ENCODE measurements at regions not wholly inside any gene's neighbourhood (a gene's known extent, or its start where the extent isn't known, plus 50 kb on each side); places are given as distances from the start of the nearest gene placed in this dataset.
"Not testable (repeated sequence)": the region's sequence is repeated elsewhere in the genome, so short reads cannot be mapped to it uniquely, and the experiment has no call there.

DNA sequence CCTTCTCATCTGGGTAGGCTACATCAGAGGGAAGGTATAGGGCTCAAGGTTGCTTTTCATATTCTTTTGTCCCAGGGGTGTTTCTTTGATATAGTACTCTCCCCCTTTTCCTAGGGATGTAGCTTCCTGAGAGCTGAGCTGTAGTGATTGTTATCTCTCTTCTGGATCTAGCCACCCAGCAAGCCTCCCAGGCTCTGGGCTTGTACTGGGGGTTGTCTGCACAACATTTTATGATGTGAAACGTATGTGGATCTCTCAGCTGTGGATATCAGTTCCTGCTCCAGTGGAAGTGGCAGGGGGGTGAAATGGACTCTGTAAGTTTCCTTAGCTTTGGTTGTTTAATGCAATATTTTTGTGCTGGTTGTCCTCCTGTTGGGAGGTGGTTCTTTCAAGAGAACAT, 437.3 kb upstream of the SYNCRIP start:
- no peak overlapping the region for H3K9ac ChIP-seq (ENCODE audit: extremely low read depth, low read length, poor library complexity, severe bottlenecking)
- H3K36me3 Mint-ChIP-seq (ENCODE audit: low read depth): no peaks in the 10 kb centered on the region
- DNase-seq: no peak
- no peak overlapping the region for H3K27ac ChIP-seq (ENCODE audit: low read depth, low read length)
- no peak overlapping the region for H3K4me3 Mint-ChIP-seq
- no peaks in the 10 kb centered on the region for H3K4me1 ChIP-seq (ENCODE audit: control insufficient read depth, insufficient read depth, low read length)
- H3K27me3 Mint-ChIP-seq (ENCODE audit: insufficient read depth): peaks cover 1% of the 10 kb centered on the region
- TF ChIP-seq CTCF (conservative IDR thresholded peaks at IDR 0.05): no peak
- no peaks in the 10 kb centered on the region for H3K27me3 ChIP-seq (ENCODE audit: control insufficient read depth, insufficient read depth, low read length, poor library complexity, severe bottlenecking)
- WGBS, 2 experiments (ENCODE audit: insufficient coverage in 1 of 2, insufficient read length in 1 of 2): 81% methylated on average over 1 of the region's 1 CpG; no CpG with 5 or more reads in 1 of the 2 experiments
- H3K4me3 ChIP-seq (ENCODE audit: low read length): peak overlapping the region; percentile 50
- peaks cover 43% of the 10 kb centered on the region for H3K9me3 ChIP-seq (ENCODE audit: control insufficient read depth, low read length)
- H3K36me3 ChIP-seq (ENCODE audit: control insufficient read depth, insufficient read depth, low read length): no peaks in the 10 kb centered on the region
- peaks cover 27% of the 10 kb centered on the region for H3K9me3 Mint-ChIP-seq
- H3K27ac Mint-ChIP-seq: no peak overlapping the region
- peaks cover 2% of the 10 kb centered on the region for H3K4me1 Mint-ChIP-seq

DNA sequence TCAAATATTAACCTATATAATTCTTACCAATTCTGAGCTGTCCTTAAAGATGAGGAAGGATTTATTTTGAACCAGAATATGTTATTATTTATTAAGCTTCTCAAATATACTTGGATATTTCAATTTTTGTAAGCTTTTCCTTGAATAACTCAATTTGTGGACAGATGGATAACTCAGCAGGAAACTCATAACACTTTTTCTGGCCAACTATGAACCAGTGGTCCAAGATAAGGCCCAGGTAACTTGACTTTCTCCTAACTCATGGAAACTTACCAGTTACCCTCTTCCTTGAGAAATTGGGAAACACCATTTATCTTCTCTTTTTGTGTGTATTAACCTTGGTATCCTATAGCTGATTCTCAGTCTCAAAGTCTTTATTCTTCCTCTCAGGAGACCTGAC, 427.5 kb upstream of the SYNCRIP start:
- H3K9me3 Mint-ChIP-seq: no peaks in the 10 kb centered on the region
- H3K27ac ChIP-seq (ENCODE audit: low read depth, low read length): no peak overlapping the region
- DNase-seq: no peak
- no peak overlapping the region for H3K27ac Mint-ChIP-seq
- no peaks in the 10 kb centered on the region for H3K36me3 ChIP-seq (ENCODE audit: control insufficient read depth, insufficient read depth, low read length)
- H3K27me3 ChIP-seq (ENCODE audit: control insufficient read depth, insufficient read depth, low read length, poor library complexity, severe bottlenecking): no peaks in the 10 kb centered on the region
- no peaks in the 10 kb centered on the region for H3K4me1 Mint-ChIP-seq
- H3K4me3 ChIP-seq (ENCODE audit: low read length): no peak overlapping the region
- H3K27me3 Mint-ChIP-seq (ENCODE audit: insufficient read depth): no peaks in the 10 kb centered on the region
- H3K9ac ChIP-seq (ENCODE audit: extremely low read depth, low read length, poor library complexity, severe bottlenecking): no peak overlapping the region
- H3K9me3 ChIP-seq (ENCODE audit: control insufficient read depth, low read length): no peaks in the 10 kb centered on the region
- no peaks in the 10 kb centered on the region for H3K36me3 Mint-ChIP-seq (ENCODE audit: low read depth)
- no peak for TF ChIP-seq CTCF (conservative IDR thresholded peaks at IDR 0.05)
- no peak overlapping the region for H3K4me3 Mint-ChIP-seq
- no peaks in the 10 kb centered on the region for H3K4me1 ChIP-seq (ENCODE audit: control insufficient read depth, insufficient read depth, low read length)

- H3K4me1 Mint-ChIP-seq; H3K4me3 ChIP-seq (ENCODE audit: low read length); H3K36me3 Mint-ChIP-seq (ENCODE audit: low read depth); H3K27me3 Mint-ChIP-seq (ENCODE audit: insufficient read depth); H3K27ac ChIP-seq (ENCODE audit: low read depth, low read length); H3K4me3 Mint-ChIP-seq; H3K27ac Mint-ChIP-seq; H3K9me3 Mint-ChIP-seq; H3K4me1 ChIP-seq (ENCODE audit: control insufficient read depth, insufficient read depth, low read length); H3K9me3 ChIP-seq (ENCODE audit: control insufficient read depth, low read length); H3K9ac ChIP-seq (ENCODE audit: extremely low read depth, low read length, poor library complexity, severe bottlenecking); H3K36me3 ChIP-seq (ENCODE audit: control insufficient read depth, insufficient read depth, low read length); H3K27me3 ChIP-seq (ENCODE audit: control insufficient read depth, insufficient read depth, low read length, poor library complexity, severe bottlenecking): not testable (repeated sequence)
- peak; percentile 37 for DNase-seq
- WGBS, 2 experiments (ENCODE audit: insufficient coverage in 1 of 2, insufficient read length in 1 of 2): 87 to 93% methylated on average over 3 of the region's 3 CpGs
These were observed 422.3 kb upstream of the SYNCRIP start for GRCh38 chr6:86065002-86065401.

- peak; percentile 75 for DNase-seq
- Mint-ChIP-seq H3K27ac (peak overlapping the region; percentile 80), H3K9me3 (peaks cover 30% of the 10 kb centered on the region), H3K4me3 (peak overlapping the region; percentile 60)
- not testable (repeated sequence) for H3K27me3 Mint-ChIP-seq (ENCODE audit: insufficient read depth); H3K36me3 Mint-ChIP-seq (ENCODE audit: low read depth); H3K9me3 ChIP-seq (ENCODE audit: control insufficient read depth, low read length); H3K4me1 ChIP-seq (ENCODE audit: control insufficient read depth, insufficient read depth, low read length); H3K27me3 ChIP-seq (ENCODE audit: control insufficient read depth, insufficient read depth, low read length, poor library complexity, severe bottlenecking); H3K4me3 ChIP-seq (ENCODE audit: low read length); H3K36me3 ChIP-seq (ENCODE audit: control insufficient read depth, insufficient read depth, low read length); H3K4me1 Mint-ChIP-seq; H3K9ac ChIP-seq (ENCODE audit: extremely low read depth, low read length, poor library complexity, severe bottlenecking); H3K27ac ChIP-seq (ENCODE audit: low read depth, low read length)
- WGBS, 2 experiments (ENCODE audit: insufficient coverage in 1 of 2, insufficient read length in 1 of 2): 78 to 84% methylated on average over 14 to 18 of the region's 18 CpGs
These were observed 414.8 kb upstream of the SYNCRIP start for GRCh38 chr6:86057293-86057980.

All from endodermal cell (in vitro differentiated cells).